ENCODE measurements at regions not wholly inside any gene's neighbourhood (a gene's known extent, or its start where the extent isn't known, plus 50 kb on each side); places are given as distances from the start of the nearest gene placed in this dataset.

DNA sequence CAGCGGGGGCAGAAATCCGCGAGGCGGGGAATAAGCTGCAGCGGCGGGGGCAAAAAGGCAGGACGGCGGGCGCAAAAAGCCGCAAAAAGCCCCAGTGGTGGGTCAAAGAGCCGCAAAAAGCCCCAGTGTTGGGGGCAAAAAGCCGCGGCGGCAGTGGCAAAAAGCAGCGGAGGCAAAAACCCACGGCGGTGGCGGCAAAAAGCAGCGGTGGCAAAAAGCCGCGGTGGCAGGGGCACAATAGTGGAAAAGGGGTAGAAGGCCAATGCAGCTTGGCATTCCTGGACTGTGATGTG lies 525.3 kb downstream of the ZNF33B start:
- H3K4me3 ChIP-seq (ENCODE audit: low read depth, low read length), result no peak overlapping the region
- no peak for DNase-seq (ENCODE audit: low read depth)
- TF ChIP-seq CTCF (IDR thresholded peaks at IDR 0.05; ENCODE audit: insufficient read depth, low read depth, low read length, missing control alignments), result no peak

- no peak overlapping the region for H3K4me3 ChIP-seq (ENCODE audit: low read depth, low read length)
- no peak for DNase-seq (ENCODE audit: low read depth)
- TF ChIP-seq CTCF (IDR thresholded peaks at IDR 0.05; ENCODE audit: insufficient read depth, low read depth, low read length, missing control alignments), result no peak
Observed at GRCh38 chr10:42112331-42113157, 525.8 kb downstream of the ZNF33B start.

GRCh38 chr10:42111661-42112330 lies 526.6 kb downstream of the ZNF33B start:
- H3K4me3 ChIP-seq (ENCODE audit: low read depth, low read length), result no peak overlapping the region
- no peak for TF ChIP-seq CTCF (IDR thresholded peaks at IDR 0.05; ENCODE audit: insufficient read depth, low read depth, low read length, missing control alignments)
- no peak for DNase-seq (ENCODE audit: low read depth)

- DNase-seq (ENCODE audit: low read depth), result no peak
- no peak overlapping the region for H3K4me3 ChIP-seq (ENCODE audit: low read depth, low read length)
- no peak for TF ChIP-seq CTCF (IDR thresholded peaks at IDR 0.05; ENCODE audit: insufficient read depth, low read depth, low read length, missing control alignments)
Observed at GRCh38 chr10:42111076-42111475, 527.3 kb downstream of the ZNF33B start.
